GM12892 (cell line): ENCODE measurements at regions not wholly inside any gene's neighbourhood (a gene's known extent, or its start where the extent isn't known, plus 50 kb on each side); places are given as distances from the start of the nearest gene placed in this dataset.

Experiments used
- POLR2A ChIP-seq: IDR thresholded peaks from 2 replicates; pipeline ENCODE4 v1.6.1; 2011; ENCODE audit warnings: low read depth, low read length, control low read depth
- POLR2AphosphoS5 ChIP-seq: IDR thresholded peaks from 2 replicates; pipeline ENCODE4 v1.6.1; 2011; ENCODE audit warnings: low read depth, low read length, control low read depth
- TAF1 ChIP-seq: IDR thresholded peaks from 2 replicates; pipeline ENCODE4 v1.6.1; 2011; ENCODE audit warnings: low read depth, mild to moderate bottlenecking, control low read depth, low read length, borderline replicate concordance

GRCh38 chr2:221144909-221145308 is 427.2 kb downstream of the EPHA4 start:
- no peak for TF ChIP-seq POLR2A
- no peak for TF ChIP-seq POLR2AphosphoS5
- TF ChIP-seq TAF1: no peak
